Adrenal gland (tissue), 5 donors: ENCODE measurements at regions not wholly inside any gene's neighbourhood (a gene's known extent, or its start where the extent isn't known, plus 50 kb on each side); places are given as distances from the start of the nearest gene placed in this dataset.

ENCODE experiments used
- POLR2A ChIP-seq, 2 donors: fragments of 450-650 bp; IDR thresholded peaks; one replicate each; pipeline ENCODE4 v1.6.1; 2017; ENCODE audit warnings: antibody characterized with exemption in 2 of 2, mild to moderate bottlenecking in 2 of 2, moderate library complexity in 1 of 2
- TF ChIP-seq, protein P1 (sequence below), 6 experiments: fragments of 450-650 bp in 4 of 6; fragments of 200-600 bp in 2 of 6; sonication (generic) in 1 of 6; IDR thresholded peaks; 1 replicate in 5 of 6; 2 replicates in 1 of 6; pipeline versions ENCODE4 v1.5.1 to v1.8.0; 2016 to 2021; ENCODE audit warnings: antibody characterized with exemption in 6 of 6, mild to moderate bottlenecking in 2 of 6, moderate library complexity in 1 of 6
- donor health status: DM: no; HTN: no; CAD: no.

DNA sequence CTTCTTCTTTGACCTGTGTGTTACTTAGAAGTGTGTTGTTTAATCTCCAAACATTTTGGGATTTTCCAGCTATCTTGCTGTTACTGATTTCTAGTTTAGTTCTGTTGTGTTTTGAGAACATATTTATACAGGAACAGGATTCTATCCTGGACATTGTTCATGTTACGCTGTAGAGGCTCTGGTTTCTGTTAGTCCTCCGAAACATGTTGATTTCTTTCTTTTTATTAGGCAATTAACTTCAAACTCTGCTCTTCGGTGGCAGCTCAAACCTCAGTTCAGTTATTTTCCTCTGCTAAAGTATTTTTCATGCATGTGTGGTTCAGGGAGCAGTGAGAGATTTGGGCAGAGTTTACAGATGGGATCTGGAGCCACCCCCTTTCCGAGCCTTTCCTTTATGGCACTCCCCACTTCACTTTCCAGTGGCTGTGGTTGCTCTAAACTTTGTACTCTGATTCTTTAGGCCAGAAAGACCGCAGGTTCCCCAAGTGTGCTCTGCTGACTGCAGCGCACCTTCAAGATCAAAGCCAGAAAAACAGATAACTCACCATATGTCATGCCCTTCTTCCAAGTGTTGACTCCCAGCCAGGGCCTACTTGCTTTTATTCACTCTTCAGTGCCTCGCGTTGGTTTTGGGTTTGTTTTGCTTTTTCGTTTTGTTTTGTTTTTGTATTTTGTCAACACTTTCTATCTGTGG, 77.6 kb upstream of the KSR1 start:
- TF ChIP-seq POLR2A (IDR thresholded peaks at IDR 0.05) = no peak
- TF ChIP-seq, protein P1, sequence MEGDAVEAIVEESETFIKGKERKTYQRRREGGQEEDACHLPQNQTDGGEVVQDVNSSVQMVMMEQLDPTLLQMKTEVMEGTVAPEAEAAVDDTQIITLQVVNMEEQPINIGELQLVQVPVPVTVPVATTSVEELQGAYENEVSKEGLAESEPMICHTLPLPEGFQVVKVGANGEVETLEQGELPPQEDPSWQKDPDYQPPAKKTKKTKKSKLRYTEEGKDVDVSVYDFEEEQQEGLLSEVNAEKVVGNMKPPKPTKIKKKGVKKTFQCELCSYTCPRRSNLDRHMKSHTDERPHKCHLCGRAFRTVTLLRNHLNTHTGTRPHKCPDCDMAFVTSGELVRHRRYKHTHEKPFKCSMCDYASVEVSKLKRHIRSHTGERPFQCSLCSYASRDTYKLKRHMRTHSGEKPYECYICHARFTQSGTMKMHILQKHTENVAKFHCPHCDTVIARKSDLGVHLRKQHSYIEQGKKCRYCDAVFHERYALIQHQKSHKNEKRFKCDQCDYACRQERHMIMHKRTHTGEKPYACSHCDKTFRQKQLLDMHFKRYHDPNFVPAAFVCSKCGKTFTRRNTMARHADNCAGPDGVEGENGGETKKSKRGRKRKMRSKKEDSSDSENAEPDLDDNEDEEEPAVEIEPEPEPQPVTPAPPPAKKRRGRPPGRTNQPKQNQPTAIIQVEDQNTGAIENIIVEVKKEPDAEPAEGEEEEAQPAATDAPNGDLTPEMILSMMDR (IDR thresholded peaks at IDR 0.05) = no peak
